Upper lobe of right lung (tissue), 1 donor: ENCODE measurements at regions not wholly inside any gene's neighbourhood (a gene's known extent, or its start where the extent isn't known, plus 50 kb on each side); places are given as distances from the start of the nearest gene placed in this dataset.
"Not testable (repeated sequence)": the region's sequence is repeated elsewhere in the genome, so short reads cannot be mapped to it uniquely, and the experiment has no call there.

ENCODE experiments used
- ATAC-seq: fragments of 200-7000 bp; cut with Tn5 transposase; one replicate; pipeline ENCODE4 v1.9.1; 2020; ENCODE audit warnings: mild to moderate bottlenecking, moderate library complexity
- DNase-seq: peaks from one replicate; pipeline ENCODE4 v3.0.0-alpha.2; 2020
- H3K27ac ChIP-seq: fragments of 200-600 bp; one replicate; pipeline ENCODE4 v1.8.0; 2022
- H3K27me3 ChIP-seq: fragments of 200-600 bp; one replicate; pipeline ENCODE4 v1.8.0; 2022; ENCODE audit warnings: mild to moderate bottlenecking
- H3K36me3 ChIP-seq: fragments of 200-600 bp; one replicate; pipeline ENCODE4 v1.8.0; 2022
- H3K4me1 ChIP-seq: fragments of 200-600 bp; one replicate; pipeline ENCODE4 v1.8.0; 2022
- H3K4me3 ChIP-seq: fragments of 200-600 bp; one replicate; pipeline ENCODE4 v1.8.0; 2022; ENCODE audit warnings: mild to moderate bottlenecking
- H3K9me3 ChIP-seq: fragments of 200-600 bp; one replicate; pipeline ENCODE4 v1.8.0; 2022
- intact Hi-C: fragments of 100-400 bp; cut with DNase I; formaldehyde crosslinking; loops from one replicate; pipeline ENCODE4 v1.11.0; 2022
- TF ChIP-seq, protein P1 (sequence below): fragments of 200-600 bp; IDR thresholded peaks from one replicate; pipeline ENCODE4 v1.8.0; 2022; ENCODE audit warnings: antibody characterized with exemption
- donor health status: DM: no; HTN: yes; CAD: no; lungs with severe emphysema.

DNA sequence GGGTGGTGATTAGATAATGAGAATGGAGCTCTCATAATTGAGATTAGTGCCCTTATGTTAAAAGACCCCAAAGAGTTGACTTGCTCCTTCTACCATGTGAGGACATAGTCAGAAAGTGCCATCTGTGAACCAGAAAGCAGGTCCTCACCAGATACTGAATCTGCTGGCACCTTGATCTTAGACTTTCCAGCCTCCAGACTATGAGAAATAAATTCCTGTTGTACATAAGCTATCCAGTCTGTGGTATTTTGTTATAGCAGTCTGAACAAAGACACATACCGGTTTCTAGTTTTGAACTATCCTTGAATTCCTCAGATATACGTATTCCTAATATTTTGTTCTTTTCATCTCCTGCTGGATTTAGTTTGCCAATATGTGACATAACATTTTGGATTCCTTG is 228.1 kb downstream of the FZD1 start:
- intact Hi-C loops, result no loop called here

DNA sequence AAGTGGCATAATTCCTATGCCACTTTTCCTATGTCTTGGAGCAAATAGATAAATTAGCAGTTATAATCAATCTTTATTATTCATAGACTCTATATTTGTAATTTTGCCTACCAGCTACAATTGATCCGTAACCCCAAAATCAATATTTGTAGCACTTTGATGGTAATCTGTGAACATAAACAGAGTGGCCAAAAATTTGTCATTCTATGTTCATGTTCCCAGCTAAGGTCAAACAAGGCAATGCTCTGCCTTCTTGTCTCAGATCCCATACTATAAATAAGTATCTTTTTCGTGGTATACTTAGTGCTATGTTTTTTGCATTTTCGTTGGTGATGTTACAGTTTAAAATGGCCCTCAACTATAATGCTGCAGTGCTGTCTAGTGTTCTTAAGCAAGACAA is 228.5 kb downstream of the FZD1 start:
- TF ChIP-seq, protein P1, sequence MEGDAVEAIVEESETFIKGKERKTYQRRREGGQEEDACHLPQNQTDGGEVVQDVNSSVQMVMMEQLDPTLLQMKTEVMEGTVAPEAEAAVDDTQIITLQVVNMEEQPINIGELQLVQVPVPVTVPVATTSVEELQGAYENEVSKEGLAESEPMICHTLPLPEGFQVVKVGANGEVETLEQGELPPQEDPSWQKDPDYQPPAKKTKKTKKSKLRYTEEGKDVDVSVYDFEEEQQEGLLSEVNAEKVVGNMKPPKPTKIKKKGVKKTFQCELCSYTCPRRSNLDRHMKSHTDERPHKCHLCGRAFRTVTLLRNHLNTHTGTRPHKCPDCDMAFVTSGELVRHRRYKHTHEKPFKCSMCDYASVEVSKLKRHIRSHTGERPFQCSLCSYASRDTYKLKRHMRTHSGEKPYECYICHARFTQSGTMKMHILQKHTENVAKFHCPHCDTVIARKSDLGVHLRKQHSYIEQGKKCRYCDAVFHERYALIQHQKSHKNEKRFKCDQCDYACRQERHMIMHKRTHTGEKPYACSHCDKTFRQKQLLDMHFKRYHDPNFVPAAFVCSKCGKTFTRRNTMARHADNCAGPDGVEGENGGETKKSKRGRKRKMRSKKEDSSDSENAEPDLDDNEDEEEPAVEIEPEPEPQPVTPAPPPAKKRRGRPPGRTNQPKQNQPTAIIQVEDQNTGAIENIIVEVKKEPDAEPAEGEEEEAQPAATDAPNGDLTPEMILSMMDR, result no peak
- DNase-seq, result no peak
- Histone ChIP-seq H3K36me3 (no peaks in the 10 kb centered on the region), H3K27ac (no peak overlapping the region), H3K4me1 (no peaks in the 10 kb centered on the region), H3K27me3 (no peaks in the 10 kb centered on the region), H3K4me3 (no peak overlapping the region), H3K9me3 (no peaks in the 10 kb centered on the region)
- no peak for ATAC-seq
- intact Hi-C loops, result no loop called here

More for the DNA sequence above, 228.1 kb downstream of the FZD1 start:
- Histone ChIP-seq H3K27ac (no peak overlapping the region), H3K27me3 (no peaks in the 10 kb centered on the region), H3K36me3 (no peaks in the 10 kb centered on the region), H3K4me1 (no peaks in the 10 kb centered on the region), H3K4me3 (no peak overlapping the region), H3K9me3 (no peaks in the 10 kb centered on the region)
- DNase-seq (no peak), ATAC-seq (no peak)
- TF ChIP-seq, protein P1, result no peak

DNA sequence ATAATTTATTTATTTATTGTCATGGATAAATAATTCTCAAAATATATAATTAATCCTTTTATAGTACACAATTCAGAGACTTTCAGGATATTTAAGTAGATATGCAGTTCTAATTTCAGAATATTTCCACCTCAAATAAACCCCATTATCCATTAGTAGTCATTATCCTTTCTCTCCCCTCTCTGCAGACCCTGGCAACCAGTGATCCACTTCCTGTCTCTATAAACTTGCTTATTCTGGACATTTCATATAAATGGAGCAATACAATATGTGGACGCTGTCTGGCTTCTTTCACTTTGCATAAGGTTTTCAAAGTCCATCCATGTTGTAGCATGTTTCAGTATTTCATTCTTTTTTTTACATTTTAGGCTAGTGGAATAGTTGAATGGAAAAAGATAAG is 230.2 kb downstream of the FZD1 start:
- no peaks in the 10 kb centered on the region for H3K36me3 ChIP-seq
- no peak overlapping the region for H3K27ac ChIP-seq
- ATAC-seq (no peak), DNase-seq (no peak)
- H3K9me3 ChIP-seq, result no peaks in the 10 kb centered on the region
- H3K4me3 ChIP-seq, result no peak overlapping the region
- no peaks in the 10 kb centered on the region for H3K27me3 ChIP-seq
- TF ChIP-seq, protein P1, result no peak
- no peaks in the 10 kb centered on the region for H3K4me1 ChIP-seq
- intact Hi-C loops, result no loop called here

DNA sequence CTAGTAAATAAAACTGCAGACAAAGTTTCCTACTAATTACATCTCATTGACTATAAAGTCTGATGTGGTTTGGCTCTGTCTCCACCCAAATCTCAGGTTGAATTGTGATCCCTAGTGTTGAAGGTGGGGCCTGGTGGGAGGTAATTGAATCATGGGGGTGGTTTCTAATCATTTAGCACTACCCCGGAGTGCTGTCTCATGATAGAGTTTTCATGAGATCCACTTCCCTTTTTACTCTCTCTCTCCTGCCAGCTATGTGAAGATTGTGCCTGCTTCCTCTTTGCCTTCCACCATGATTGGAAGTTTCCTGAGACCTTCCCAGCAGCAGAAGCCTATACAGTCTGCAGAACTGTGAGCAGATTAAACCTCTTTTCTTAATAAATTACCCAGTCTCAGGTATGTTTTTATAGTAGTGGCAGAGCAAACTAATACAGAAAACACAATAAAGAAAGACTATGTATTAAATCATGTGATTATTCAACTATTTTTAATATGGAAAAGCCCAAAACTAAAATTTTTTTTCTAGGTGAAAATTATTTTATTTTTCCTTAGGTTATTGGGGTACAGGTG is 232.1 kb downstream of the FZD1 start:
- H3K4me3 ChIP-seq, result no peak overlapping the region
- no peaks in the 10 kb centered on the region for H3K36me3 ChIP-seq
- no peaks in the 10 kb centered on the region for H3K27me3 ChIP-seq
- no peak overlapping the region for H3K27ac ChIP-seq
- DNase-seq (no peak), ATAC-seq (peak; percentile 64)
- intact Hi-C loops, result no loop called here
- no peaks in the 10 kb centered on the region for H3K4me1 ChIP-seq
- TF ChIP-seq, protein P1, result no peak
- H3K9me3 ChIP-seq, result no peaks in the 10 kb centered on the region

DNA sequence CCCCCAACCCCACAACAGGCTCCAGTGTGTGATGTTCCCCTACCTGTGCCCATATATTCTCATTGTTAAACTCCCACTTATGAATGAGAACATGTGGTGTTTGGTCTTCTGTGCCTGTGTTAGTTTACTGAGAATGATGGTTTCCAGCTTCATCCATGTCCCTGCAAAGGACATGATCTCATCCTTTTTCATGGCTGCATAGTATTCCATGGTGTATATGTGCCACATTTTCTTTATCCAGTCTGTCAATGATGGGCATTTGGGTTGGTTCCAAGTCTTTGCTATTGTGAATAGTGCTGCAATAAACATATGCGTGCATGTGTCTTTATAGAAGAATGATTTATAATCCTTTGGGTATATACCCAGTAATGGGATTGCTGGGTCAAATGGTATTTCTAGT is 233.0 kb downstream of the FZD1 start:
- DNase-seq, H3K27ac ChIP-seq, H3K9me3 ChIP-seq, intact Hi-C loops, H3K4me3 ChIP-seq, ATAC-seq, H3K27me3 ChIP-seq, H3K4me1 ChIP-seq, H3K36me3 ChIP-seq: not testable (repeated sequence)

DNA sequence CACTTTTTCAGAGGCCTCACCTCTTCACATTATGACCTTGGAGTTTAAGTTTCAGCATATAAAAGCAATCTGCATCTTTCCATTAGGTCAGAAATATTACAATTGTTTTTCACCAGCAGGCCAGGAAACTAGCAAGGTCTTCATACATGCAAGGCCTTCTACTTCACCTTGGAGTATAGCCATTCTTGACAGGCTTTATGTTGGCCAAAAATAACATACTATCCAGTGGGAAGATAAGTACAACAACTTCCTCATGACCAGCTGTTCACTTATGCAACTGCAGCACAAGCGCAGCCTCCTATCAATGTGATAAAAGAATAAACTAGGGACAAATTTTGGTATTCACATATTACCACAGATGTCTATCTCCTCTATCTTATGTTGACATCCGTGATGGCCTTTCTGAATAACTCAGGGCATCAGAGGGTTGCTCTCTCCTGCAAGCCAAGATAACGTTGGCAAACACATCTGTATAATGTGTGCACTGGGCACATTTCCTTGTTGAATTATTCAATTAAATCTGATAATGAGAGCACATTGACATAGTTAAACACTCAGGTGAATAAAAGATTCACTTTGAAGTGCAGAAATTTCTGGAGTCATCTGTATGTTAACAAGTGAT is 239.8 kb downstream of the FZD1 start:
- Histone ChIP-seq H3K4me3 (no peak overlapping the region), H3K9me3 (no peaks in the 10 kb centered on the region), H3K27ac (no peak overlapping the region), H3K36me3 (no peaks in the 10 kb centered on the region), H3K4me1 (no peaks in the 10 kb centered on the region), H3K27me3 (no peaks in the 10 kb centered on the region)
- DNase-seq, result no peak
- TF ChIP-seq, protein P1, result no peak
- ATAC-seq, result no peak
- intact Hi-C loops, result no loop called here
